ENCODE measurements at regions not wholly inside any gene's neighbourhood (a gene's known extent, or its start where the extent isn't known, plus 50 kb on each side); places are given as distances from the start of the nearest gene placed in this dataset.

DNA sequence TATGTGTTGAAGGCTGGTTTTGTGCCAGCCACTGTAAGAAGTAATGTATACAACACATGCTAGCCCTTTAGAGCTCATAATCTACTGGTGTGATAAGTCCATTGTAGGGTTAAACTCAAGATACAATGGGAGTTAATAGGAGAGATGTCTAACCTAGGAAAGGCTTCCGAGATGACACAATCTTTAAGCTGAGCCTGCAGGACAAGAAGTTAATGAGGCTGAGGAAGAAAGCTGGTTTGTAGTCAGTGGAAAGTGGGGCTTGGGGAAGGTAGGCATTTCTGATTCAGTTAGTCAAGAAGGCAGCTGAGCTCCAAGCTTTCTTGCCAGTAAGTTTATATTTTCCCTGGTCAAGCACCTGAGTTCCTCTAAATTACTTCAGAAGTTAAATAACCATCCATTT lies 83.0 kb upstream of the TGFBR2 start:
- Histone ChIP-seq H3K9me3 (ENCODE audit: insufficient read depth, low read length) (no peaks in the 10 kb centered on the region), H4K20me1 (ENCODE audit: low read depth, low read length) (no peaks in the 10 kb centered on the region), H3K79me2 (ENCODE audit: insufficient read depth, low read length) (no peaks in the 10 kb centered on the region), H3K9me2 (replicated peaks; ENCODE audit: insufficient read depth, low read length) (no peaks in the 10 kb centered on the region), H3K27ac (ENCODE audit: low read depth, low read length) (no peak overlapping the region), H2AFZ (ENCODE audit: low read depth, low read length, severe bottlenecking) (no peak overlapping the region), H3F3A (ENCODE audit: insufficient read depth) (no peaks in the 10 kb centered on the region), H3K27me3 (ENCODE audit: low read length) (no peaks in the 10 kb centered on the region), H3K36me3 (ENCODE audit: low read length) (no peaks in the 10 kb centered on the region), H3K9ac (ENCODE audit: low read length) (no peak overlapping the region), H3K4me2 (ENCODE audit: low read depth, low read length, poor library complexity, severe bottlenecking) (no peak overlapping the region), H3K4me3 (ENCODE audit: insufficient read depth, low read length, poor library complexity, severe bottlenecking) (no peak overlapping the region)
- TF ChIP-seq, protein P1, sequence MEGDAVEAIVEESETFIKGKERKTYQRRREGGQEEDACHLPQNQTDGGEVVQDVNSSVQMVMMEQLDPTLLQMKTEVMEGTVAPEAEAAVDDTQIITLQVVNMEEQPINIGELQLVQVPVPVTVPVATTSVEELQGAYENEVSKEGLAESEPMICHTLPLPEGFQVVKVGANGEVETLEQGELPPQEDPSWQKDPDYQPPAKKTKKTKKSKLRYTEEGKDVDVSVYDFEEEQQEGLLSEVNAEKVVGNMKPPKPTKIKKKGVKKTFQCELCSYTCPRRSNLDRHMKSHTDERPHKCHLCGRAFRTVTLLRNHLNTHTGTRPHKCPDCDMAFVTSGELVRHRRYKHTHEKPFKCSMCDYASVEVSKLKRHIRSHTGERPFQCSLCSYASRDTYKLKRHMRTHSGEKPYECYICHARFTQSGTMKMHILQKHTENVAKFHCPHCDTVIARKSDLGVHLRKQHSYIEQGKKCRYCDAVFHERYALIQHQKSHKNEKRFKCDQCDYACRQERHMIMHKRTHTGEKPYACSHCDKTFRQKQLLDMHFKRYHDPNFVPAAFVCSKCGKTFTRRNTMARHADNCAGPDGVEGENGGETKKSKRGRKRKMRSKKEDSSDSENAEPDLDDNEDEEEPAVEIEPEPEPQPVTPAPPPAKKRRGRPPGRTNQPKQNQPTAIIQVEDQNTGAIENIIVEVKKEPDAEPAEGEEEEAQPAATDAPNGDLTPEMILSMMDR (IDR thresholded peaks at IDR 0.05; ENCODE audit: insufficient read depth, low read length, poor library complexity, severe bottlenecking), result no peak
- TF ChIP-seq EZH2phosphoT487 (conservative IDR thresholded peaks at IDR 0.05; ENCODE audit: low read length), result no peak

DNA sequence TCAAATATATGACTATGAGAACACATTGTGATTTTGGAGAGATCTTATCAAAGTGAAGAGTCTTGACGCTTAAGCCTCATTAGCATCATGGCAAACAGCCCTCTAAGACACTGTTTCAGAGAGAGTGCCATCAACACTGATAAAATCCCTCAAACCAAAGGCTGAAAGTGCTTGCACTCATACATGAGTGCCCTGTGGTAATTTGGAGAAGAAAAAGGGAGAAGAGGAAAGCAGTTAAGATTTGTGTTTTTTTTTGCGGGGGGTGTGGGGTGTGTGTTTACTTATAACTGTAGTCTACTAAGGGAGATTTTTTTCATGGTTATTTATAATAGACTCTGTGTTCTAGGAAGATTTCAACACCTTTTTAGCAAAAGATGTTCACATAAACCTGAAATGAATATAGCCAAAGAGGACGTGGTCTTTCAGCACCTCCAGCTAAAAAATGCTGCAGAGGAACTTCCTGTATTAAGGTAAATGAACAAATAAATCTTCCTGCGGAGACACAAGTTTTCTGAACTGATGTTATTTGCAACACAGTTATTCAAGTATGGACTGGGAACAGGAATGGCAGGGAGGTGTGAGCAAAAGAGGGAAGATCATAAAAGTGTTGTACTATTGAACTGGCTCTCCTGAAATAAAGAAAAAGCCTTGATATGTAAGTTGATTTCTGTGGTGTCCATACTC lies 81.9 kb upstream of the TGFBR2 start:
- H3K9ac ChIP-seq (ENCODE audit: low read length), result no peak overlapping the region
- H3K36me3 ChIP-seq (ENCODE audit: low read length), result no peaks in the 10 kb centered on the region
- H3K27ac ChIP-seq (ENCODE audit: low read depth, low read length), result no peak overlapping the region
- no peak overlapping the region for H3K4me2 ChIP-seq (ENCODE audit: low read depth, low read length, poor library complexity, severe bottlenecking)
- H3K9me3 ChIP-seq (ENCODE audit: insufficient read depth, low read length), result no peaks in the 10 kb centered on the region
- no peaks in the 10 kb centered on the region for H3K9me2 ChIP-seq (replicated peaks; ENCODE audit: insufficient read depth, low read length)
- H3F3A ChIP-seq (ENCODE audit: insufficient read depth), result no peaks in the 10 kb centered on the region
- H2AFZ ChIP-seq (ENCODE audit: low read depth, low read length, severe bottlenecking), result no peak overlapping the region
- no peak for TF ChIP-seq EZH2phosphoT487 (conservative IDR thresholded peaks at IDR 0.05; ENCODE audit: low read length)
- TF ChIP-seq, protein P1 (IDR thresholded peaks at IDR 0.05; ENCODE audit: insufficient read depth, low read length, poor library complexity, severe bottlenecking), result no peak
- H3K79me2 ChIP-seq (ENCODE audit: insufficient read depth, low read length), result no peaks in the 10 kb centered on the region
- no peak overlapping the region for H3K4me3 ChIP-seq (ENCODE audit: insufficient read depth, low read length, poor library complexity, severe bottlenecking)
- H4K20me1 ChIP-seq (ENCODE audit: low read depth, low read length), result no peaks in the 10 kb centered on the region
- no peaks in the 10 kb centered on the region for H3K27me3 ChIP-seq (ENCODE audit: low read length)

- H3K36me3 ChIP-seq (ENCODE audit: low read length), result no peaks in the 10 kb centered on the region
- H3K9me3 ChIP-seq (ENCODE audit: insufficient read depth, low read length), result no peaks in the 10 kb centered on the region
- no peak overlapping the region for H3K9ac ChIP-seq (ENCODE audit: low read length)
- no peaks in the 10 kb centered on the region for H3F3A ChIP-seq (ENCODE audit: insufficient read depth)
- no peak overlapping the region for H3K27ac ChIP-seq (ENCODE audit: low read depth, low read length)
- H3K4me3 ChIP-seq (ENCODE audit: insufficient read depth, low read length, poor library complexity, severe bottlenecking), result no peak overlapping the region
- no peaks in the 10 kb centered on the region for H3K9me2 ChIP-seq (replicated peaks; ENCODE audit: insufficient read depth, low read length)
- TF ChIP-seq EZH2phosphoT487 (conservative IDR thresholded peaks at IDR 0.05; ENCODE audit: low read length), result no peak
- TF ChIP-seq, protein P1 (IDR thresholded peaks at IDR 0.05; ENCODE audit: insufficient read depth, low read length, poor library complexity, severe bottlenecking), result no peak
- H3K4me2 ChIP-seq (ENCODE audit: low read depth, low read length, poor library complexity, severe bottlenecking), result no peak overlapping the region
- no peaks in the 10 kb centered on the region for H3K79me2 ChIP-seq (ENCODE audit: insufficient read depth, low read length)
- no peak overlapping the region for H2AFZ ChIP-seq (ENCODE audit: low read depth, low read length, severe bottlenecking)
- no peaks in the 10 kb centered on the region for H3K27me3 ChIP-seq (ENCODE audit: low read length)
- no peaks in the 10 kb centered on the region for H4K20me1 ChIP-seq (ENCODE audit: low read depth, low read length)
Measured at GRCh38 chr3:30526031-30526430, 80.4 kb upstream of the TGFBR2 start.

Measured in SU-DHL-6 (cell line).